ENCODE measurements at regions not wholly inside any gene's neighbourhood (a gene's known extent, or its start where the extent isn't known, plus 50 kb on each side); places are given as distances from the start of the nearest gene placed in this dataset.

- 82% methylated on average over 5 of the region's 5 CpGs for WGBS
These were observed 755.9 kb downstream of the RNF144A start for GRCh38 chr2:7673101-7673500.

GRCh38 chr2:7673853-7674252 lies 756.6 kb downstream of the RNF144A start:
- Histone ChIP-seq H3K27me3 (ENCODE audit: control insufficient read depth in 4 of 4, insufficient read depth in 4 of 4, low read length in 3 of 4) (no peaks in the 10 kb centered on the region), H3K4me3 (ENCODE audit: low read depth in 1 of 3, low read length in 3 of 3) (no peak overlapping the region), H3K27ac (ENCODE audit: low read depth in 1 of 2, low read length in 2 of 2) (no peak overlapping the region), H3K9me3 (ENCODE audit: control insufficient read depth in 4 of 4, low read length in 3 of 4) (no peaks in the 10 kb centered on the region), H3K9ac (ENCODE audit: low read depth in 1 of 2, low read length in 2 of 2) (no peak overlapping the region), H3K4me1 (ENCODE audit: control insufficient read depth in 4 of 4, insufficient read depth in 4 of 4, low read length in 3 of 4) (peaks cover 0 to 5% (median 0%) of the 10 kb centered on the region in 4 donors), H3K36me3 (ENCODE audit: control insufficient read depth in 4 of 4, insufficient read depth in 3 of 4, low read depth in 1 of 4, low read length in 3 of 4) (no peaks in the 10 kb centered on the region)
- DNase-seq (ENCODE audit: low spot score), result no peak
- 92% methylated on average over 2 of the region's 2 CpGs for WGBS
- TF ChIP-seq NR2F2 (IDR thresholded peaks at IDR 0.05) (no peak), SP1 (IDR thresholded peaks at IDR 0.05) (no peak), HNF4A (conservative IDR thresholded peaks at IDR 0.05) (no peak), FOXA1 (IDR thresholded peaks at IDR 0.05) (no peak), ATF3 (IDR thresholded peaks at IDR 0.05) (no peak), GABPA (IDR thresholded peaks at IDR 0.05 in 1 of 2, conservative IDR thresholded peaks at IDR 0.05 in 1 of 2) (no peak), YY1 (IDR thresholded peaks at IDR 0.05) (no peak), JUND (IDR thresholded peaks at IDR 0.05) (no peak), HNF4G (IDR thresholded peaks at IDR 0.05) (no peak), TAF1 (conservative IDR thresholded peaks at IDR 0.05) (no peak), RAD21 (IDR thresholded peaks at IDR 0.05) (no peak), FOXA2 (IDR thresholded peaks at IDR 0.05) (no peak), EGR1 (IDR thresholded peaks at IDR 0.05; ENCODE audit: low read depth in 2 of 2) (no peak), RXRA (IDR thresholded peaks at IDR 0.05) (no peak)
- TF ChIP-seq, protein P1, sequence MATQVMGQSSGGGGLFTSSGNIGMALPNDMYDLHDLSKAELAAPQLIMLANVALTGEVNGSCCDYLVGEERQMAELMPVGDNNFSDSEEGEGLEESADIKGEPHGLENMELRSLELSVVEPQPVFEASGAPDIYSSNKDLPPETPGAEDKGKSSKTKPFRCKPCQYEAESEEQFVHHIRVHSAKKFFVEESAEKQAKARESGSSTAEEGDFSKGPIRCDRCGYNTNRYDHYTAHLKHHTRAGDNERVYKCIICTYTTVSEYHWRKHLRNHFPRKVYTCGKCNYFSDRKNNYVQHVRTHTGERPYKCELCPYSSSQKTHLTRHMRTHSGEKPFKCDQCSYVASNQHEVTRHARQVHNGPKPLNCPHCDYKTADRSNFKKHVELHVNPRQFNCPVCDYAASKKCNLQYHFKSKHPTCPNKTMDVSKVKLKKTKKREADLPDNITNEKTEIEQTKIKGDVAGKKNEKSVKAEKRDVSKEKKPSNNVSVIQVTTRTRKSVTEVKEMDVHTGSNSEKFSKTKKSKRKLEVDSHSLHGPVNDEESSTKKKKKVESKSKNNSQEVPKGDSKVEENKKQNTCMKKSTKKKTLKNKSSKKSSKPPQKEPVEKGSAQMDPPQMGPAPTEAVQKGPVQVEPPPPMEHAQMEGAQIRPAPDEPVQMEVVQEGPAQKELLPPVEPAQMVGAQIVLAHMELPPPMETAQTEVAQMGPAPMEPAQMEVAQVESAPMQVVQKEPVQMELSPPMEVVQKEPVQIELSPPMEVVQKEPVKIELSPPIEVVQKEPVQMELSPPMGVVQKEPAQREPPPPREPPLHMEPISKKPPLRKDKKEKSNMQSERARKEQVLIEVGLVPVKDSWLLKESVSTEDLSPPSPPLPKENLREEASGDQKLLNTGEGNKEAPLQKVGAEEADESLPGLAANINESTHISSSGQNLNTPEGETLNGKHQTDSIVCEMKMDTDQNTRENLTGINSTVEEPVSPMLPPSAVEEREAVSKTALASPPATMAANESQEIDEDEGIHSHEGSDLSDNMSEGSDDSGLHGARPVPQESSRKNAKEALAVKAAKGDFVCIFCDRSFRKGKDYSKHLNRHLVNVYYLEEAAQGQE (IDR thresholded peaks at IDR 0.05), result no peak
- TF ChIP-seq, protein P2, sequence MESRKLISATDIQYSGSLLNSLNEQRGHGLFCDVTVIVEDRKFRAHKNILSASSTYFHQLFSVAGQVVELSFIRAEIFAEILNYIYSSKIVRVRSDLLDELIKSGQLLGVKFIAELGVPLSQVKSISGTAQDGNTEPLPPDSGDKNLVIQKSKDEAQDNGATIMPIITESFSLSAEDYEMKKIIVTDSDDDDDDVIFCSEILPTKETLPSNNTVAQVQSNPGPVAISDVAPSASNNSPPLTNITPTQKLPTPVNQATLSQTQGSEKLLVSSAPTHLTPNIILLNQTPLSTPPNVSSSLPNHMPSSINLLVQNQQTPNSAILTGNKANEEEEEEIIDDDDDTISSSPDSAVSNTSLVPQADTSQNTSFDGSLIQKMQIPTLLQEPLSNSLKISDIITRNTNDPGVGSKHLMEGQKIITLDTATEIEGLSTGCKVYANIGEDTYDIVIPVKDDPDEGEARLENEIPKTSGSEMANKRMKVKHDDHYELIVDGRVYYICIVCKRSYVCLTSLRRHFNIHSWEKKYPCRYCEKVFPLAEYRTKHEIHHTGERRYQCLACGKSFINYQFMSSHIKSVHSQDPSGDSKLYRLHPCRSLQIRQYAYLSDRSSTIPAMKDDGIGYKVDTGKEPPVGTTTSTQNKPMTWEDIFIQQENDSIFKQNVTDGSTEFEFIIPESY (IDR thresholded peaks at IDR 0.05), result no peak

More at GRCh38 chr2:7673101-7673500, 755.9 kb downstream of the RNF144A start:
- Histone ChIP-seq H3K27me3 (ENCODE audit: control insufficient read depth in 4 of 4, insufficient read depth in 4 of 4, low read length in 3 of 4) (no peaks in the 10 kb centered on the region), H3K4me1 (ENCODE audit: control insufficient read depth in 4 of 4, insufficient read depth in 4 of 4, low read length in 3 of 4) (peaks cover 0 to 5% (median 0%) of the 10 kb centered on the region in 4 donors), H3K9me3 (ENCODE audit: control insufficient read depth in 4 of 4, low read length in 3 of 4) (no peaks in the 10 kb centered on the region), H3K27ac (ENCODE audit: low read depth in 1 of 2, low read length in 2 of 2) (no peak overlapping the region), H3K9ac (ENCODE audit: low read depth in 1 of 2, low read length in 2 of 2) (no peak overlapping the region), H3K4me3 (ENCODE audit: low read depth in 1 of 3, low read length in 3 of 3) (no peak overlapping the region), H3K36me3 (ENCODE audit: control insufficient read depth in 4 of 4, insufficient read depth in 3 of 4, low read depth in 1 of 4, low read length in 3 of 4) (no peaks in the 10 kb centered on the region)
- no peak for DNase-seq (ENCODE audit: low spot score)
- TF ChIP-seq, protein P3, sequence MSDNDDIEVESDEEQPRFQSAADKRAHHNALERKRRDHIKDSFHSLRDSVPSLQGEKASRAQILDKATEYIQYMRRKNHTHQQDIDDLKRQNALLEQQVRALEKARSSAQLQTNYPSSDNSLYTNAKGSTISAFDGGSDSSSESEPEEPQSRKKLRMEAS (IDR thresholded peaks at IDR 0.05), result no peak
- TF ChIP-seq HNF4A (conservative IDR thresholded peaks at IDR 0.05) (no peak), YY1 (IDR thresholded peaks at IDR 0.05) (no peak), RXRA (IDR thresholded peaks at IDR 0.05) (no peak), TAF1 (conservative IDR thresholded peaks at IDR 0.05) (no peak), EGR1 (IDR thresholded peaks at IDR 0.05; ENCODE audit: low read depth in 2 of 2) (no peak), GABPA (IDR thresholded peaks at IDR 0.05 in 1 of 2, conservative IDR thresholded peaks at IDR 0.05 in 1 of 2) (no peak), NR2F2 (IDR thresholded peaks at IDR 0.05) (no peak), FOXA2 (IDR thresholded peaks at IDR 0.05) (no peak)
- TF ChIP-seq, protein P2 (IDR thresholded peaks at IDR 0.05), result no peak
- TF ChIP-seq, protein P4, sequence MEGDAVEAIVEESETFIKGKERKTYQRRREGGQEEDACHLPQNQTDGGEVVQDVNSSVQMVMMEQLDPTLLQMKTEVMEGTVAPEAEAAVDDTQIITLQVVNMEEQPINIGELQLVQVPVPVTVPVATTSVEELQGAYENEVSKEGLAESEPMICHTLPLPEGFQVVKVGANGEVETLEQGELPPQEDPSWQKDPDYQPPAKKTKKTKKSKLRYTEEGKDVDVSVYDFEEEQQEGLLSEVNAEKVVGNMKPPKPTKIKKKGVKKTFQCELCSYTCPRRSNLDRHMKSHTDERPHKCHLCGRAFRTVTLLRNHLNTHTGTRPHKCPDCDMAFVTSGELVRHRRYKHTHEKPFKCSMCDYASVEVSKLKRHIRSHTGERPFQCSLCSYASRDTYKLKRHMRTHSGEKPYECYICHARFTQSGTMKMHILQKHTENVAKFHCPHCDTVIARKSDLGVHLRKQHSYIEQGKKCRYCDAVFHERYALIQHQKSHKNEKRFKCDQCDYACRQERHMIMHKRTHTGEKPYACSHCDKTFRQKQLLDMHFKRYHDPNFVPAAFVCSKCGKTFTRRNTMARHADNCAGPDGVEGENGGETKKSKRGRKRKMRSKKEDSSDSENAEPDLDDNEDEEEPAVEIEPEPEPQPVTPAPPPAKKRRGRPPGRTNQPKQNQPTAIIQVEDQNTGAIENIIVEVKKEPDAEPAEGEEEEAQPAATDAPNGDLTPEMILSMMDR (IDR thresholded peaks at IDR 0.05; ENCODE audit: low read depth, low read length, missing input control), result no peak
